Mucosa of descending colon (tissue), 3 donors: ENCODE measurements at regions not wholly inside any gene's neighbourhood (a gene's known extent, or its start where the extent isn't known, plus 50 kb on each side); places are given as distances from the start of the nearest gene placed in this dataset.

Source experiments
- ATAC-seq: fragments of 200-7000 bp; cut with Tn5 transposase; one replicate; pipeline ENCODE4 v1.9.1; 2020; ENCODE audit warnings: mild to moderate bottlenecking, moderate library complexity
- DNase-seq, 3 donors: peaks; one replicate each; pipeline ENCODE4 v3.0.0-alpha.2; 2020
- H3K36me3 ChIP-seq: fragments of 200-600 bp; one replicate; pipeline ENCODE4 v1.8.0; 2021; ENCODE audit warnings: low read depth, mild to moderate bottlenecking
- H3K4me1 ChIP-seq: fragments of 200-600 bp; one replicate; pipeline ENCODE4 v1.8.0; 2021; ENCODE audit warnings: low read depth, mild to moderate bottlenecking
- H3K4me3 ChIP-seq: fragments of 200-600 bp; one replicate; pipeline ENCODE4 v1.8.0; 2021; ENCODE audit warnings: mild to moderate bottlenecking
- H3K9me3 ChIP-seq: fragments of 200-600 bp; one replicate; pipeline ENCODE4 v1.8.0; 2021; ENCODE audit warnings: mild to moderate bottlenecking
- intact Hi-C, 2 donors: fragments of 100-400 bp; cut with DNase I in 1 of 2; cut with micrococcal nuclease in 1 of 2; formaldehyde crosslinking; loops; one replicate each; pipeline versions ENCODE4 v1.11.0 to v1.11.1; 2022; cut with DNase I, micrococcal nuclease
- TF ChIP-seq, protein P1 (sequence below): fragments of 200-600 bp; IDR thresholded peaks from one replicate; pipeline ENCODE4 v1.8.0; 2022; ENCODE audit warnings: antibody characterized with exemption, mild to moderate bottlenecking
- donor health status: DM: no; HTN: no; CAD: no; lungs with moderate emphysema.
- donor health status: DM: no; HTN: no; CAD: no.
- donor health status: DM: no; HTN: yes; CAD: no.

DNA sequence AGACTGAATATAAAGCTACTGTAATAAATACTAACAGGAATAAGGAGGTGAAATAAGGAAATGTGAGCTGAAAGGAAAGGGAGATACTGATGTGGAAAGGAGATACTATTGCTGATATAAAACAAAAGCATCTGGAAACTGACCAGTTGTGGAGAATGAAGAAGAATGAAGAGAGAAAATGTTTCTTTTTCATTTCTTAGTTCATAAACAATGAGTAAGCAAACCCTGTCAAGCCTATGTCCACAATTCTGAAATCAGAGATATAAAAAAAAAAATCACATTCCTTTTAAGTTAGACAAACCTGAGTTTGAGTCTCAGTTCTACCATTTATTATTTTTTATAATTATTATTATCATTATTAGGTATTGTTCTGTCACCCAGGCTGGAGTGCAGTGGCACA lies 121.6 kb upstream of the GJE1 start:
- H3K4me3 ChIP-seq: no peak overlapping the region
- intact Hi-C loops: no loop called here
- no peaks in the 10 kb centered on the region for H3K9me3 ChIP-seq
- no peak for ATAC-seq
- no peak for DNase-seq
- no peaks in the 10 kb centered on the region for H3K36me3 ChIP-seq
- no peaks in the 10 kb centered on the region for H3K4me1 ChIP-seq
- TF ChIP-seq, protein P1, sequence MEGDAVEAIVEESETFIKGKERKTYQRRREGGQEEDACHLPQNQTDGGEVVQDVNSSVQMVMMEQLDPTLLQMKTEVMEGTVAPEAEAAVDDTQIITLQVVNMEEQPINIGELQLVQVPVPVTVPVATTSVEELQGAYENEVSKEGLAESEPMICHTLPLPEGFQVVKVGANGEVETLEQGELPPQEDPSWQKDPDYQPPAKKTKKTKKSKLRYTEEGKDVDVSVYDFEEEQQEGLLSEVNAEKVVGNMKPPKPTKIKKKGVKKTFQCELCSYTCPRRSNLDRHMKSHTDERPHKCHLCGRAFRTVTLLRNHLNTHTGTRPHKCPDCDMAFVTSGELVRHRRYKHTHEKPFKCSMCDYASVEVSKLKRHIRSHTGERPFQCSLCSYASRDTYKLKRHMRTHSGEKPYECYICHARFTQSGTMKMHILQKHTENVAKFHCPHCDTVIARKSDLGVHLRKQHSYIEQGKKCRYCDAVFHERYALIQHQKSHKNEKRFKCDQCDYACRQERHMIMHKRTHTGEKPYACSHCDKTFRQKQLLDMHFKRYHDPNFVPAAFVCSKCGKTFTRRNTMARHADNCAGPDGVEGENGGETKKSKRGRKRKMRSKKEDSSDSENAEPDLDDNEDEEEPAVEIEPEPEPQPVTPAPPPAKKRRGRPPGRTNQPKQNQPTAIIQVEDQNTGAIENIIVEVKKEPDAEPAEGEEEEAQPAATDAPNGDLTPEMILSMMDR: no peak

DNA sequence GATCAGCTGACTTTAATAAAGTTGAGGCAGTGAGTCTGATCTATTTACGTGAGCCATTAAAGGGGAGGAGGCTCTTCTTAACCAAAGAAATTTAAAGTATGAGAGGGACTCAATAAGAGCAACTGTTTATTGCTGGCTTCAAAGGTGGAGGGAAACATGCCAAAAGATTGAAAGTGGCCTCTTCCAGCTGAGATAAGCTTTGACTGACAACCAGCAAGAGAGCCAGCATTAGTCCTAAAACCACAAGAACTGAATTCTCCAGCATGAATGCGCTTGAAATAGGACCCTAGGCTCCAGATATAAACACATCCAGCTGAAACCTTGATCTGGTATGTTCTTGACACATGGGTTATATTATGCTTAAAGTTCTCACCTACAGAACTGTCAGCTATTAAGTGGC lies 123.1 kb upstream of the GJE1 start:
- DNase-seq: no peak
- intact Hi-C loops: no loop called here
- no peaks in the 10 kb centered on the region for H3K4me1 ChIP-seq
- no peaks in the 10 kb centered on the region for H3K36me3 ChIP-seq
- no peaks in the 10 kb centered on the region for H3K9me3 ChIP-seq
- no peak overlapping the region for H3K4me3 ChIP-seq
- TF ChIP-seq, protein P1: no peak
- no peak for ATAC-seq

DNA sequence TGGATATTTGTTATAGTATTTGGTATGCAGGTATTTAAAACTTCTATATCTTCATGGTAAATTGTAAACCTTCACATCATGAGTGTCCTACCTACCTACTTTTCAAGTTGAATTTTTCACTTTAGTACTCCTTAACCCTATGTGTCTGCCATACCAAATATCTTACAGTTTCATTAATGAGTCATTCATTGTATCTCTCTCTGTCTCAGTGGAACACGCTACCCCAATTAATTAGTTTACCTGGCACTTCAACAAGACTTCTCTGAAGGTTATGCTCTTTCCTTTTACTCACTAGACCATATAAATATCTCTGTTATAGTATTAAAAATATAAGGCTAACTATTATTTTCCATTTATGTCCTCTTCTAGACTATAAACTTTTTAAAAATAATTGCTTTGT lies 123.9 kb upstream of the GJE1 start:
- H3K4me1 ChIP-seq: no peaks in the 10 kb centered on the region
- H3K9me3 ChIP-seq: no peaks in the 10 kb centered on the region
- H3K4me3 ChIP-seq: no peak overlapping the region
- DNase-seq: no peak
- no peaks in the 10 kb centered on the region for H3K36me3 ChIP-seq
- ATAC-seq: no peak
- intact Hi-C loops: no loop called here
- TF ChIP-seq, protein P1: no peak

DNA sequence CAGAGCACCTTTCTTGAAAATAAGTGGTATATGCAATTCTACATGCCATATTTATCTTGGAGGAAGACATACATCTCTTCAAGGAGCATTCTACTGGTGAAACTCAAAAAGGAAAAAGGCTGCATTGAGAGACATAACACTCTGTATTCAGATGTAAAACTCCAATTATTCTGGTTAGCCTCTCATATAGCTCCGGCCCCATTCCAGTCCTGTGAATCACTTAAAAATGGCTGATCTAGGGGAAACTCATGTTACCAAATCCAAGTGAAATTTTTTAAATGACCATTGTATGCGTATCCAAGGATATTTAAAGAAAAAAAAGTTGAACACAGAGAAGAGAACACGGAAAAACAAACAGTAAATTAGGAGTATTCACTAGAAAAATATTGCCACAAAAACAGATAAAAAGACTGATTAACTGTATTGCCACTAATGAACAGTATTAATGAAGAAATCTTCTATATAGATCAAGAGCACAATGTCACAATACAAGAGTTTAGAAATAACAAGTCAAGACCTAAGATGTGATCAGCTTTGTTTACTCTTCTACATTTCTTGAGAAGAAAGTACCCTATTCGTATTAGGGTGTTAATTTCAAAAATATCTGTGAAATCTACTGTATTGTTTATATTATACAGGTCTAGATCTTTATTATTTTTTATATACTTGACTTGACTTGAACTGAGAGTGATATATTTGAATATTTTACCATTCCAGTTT lies 124.5 kb upstream of the GJE1 start:
- H3K9me3 ChIP-seq: no peaks in the 10 kb centered on the region
- TF ChIP-seq, protein P1: no peak

DNA sequence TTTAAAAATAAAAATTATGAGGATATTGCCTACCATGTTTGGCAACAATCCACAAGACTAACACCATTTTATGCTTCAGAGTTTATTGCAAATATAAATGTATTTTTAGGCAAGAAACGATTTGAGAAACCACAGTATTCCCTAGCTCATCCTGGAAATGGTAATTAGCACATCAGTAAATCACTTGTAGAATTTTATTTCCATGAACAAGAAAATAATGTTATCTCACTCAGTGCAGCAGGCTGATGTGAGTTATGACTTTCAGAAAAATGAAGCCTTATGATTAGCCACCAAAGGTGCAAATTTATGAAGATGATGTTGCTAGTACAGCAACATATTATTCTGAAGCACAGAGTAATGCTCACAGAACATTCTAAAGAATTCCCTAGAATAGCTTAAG lies 127.7 kb upstream of the GJE1 start:
- TF ChIP-seq, protein P1: no peak
- intact Hi-C loops: no loop called here

More for the DNA sequence above, 124.5 kb upstream of the GJE1 start:
- intact Hi-C loops: no loop called here
- no peak overlapping the region for H3K4me3 ChIP-seq
- H3K36me3 ChIP-seq: no peaks in the 10 kb centered on the region
- no peak for ATAC-seq
- DNase-seq: no peak
- H3K4me1 ChIP-seq: no peaks in the 10 kb centered on the region

More for the DNA sequence above, 127.7 kb upstream of the GJE1 start:
- Histone ChIP-seq H3K36me3 (no peaks in the 10 kb centered on the region), H3K4me1 (no peaks in the 10 kb centered on the region), H3K9me3 (peaks cover 3% of the 10 kb centered on the region), H3K4me3 (no peak overlapping the region)
- no peak for ATAC-seq
- no peak for DNase-seq
